ENCODE measurements at regions not wholly inside any gene's neighbourhood (a gene's known extent, or its start where the extent isn't known, plus 50 kb on each side); places are given as distances from the start of the nearest gene placed in this dataset.

GRCh38 chr2:208545403-208546042 is 138.9 kb downstream of the PTH2R start:
- DNase-seq: no peak

- DNase-seq: no peak
These were observed 139.5 kb downstream of the PTH2R start for GRCh38 chr2:208546107-208546506.

- DNase-seq: no peak
These were observed 140.5 kb downstream of the PTH2R start for GRCh38 chr2:208546860-208547650.

GRCh38 chr2:208548700-208549099 is 142.1 kb downstream of the PTH2R start:
- DNase-seq: no peak

GRCh38 chr2:208549546-208550158 is 143.1 kb downstream of the PTH2R start:
- no peak for DNase-seq

- no peak for DNase-seq
These were observed 146.4 kb downstream of the PTH2R start for GRCh38 chr2:208552943-208553342.

- no peak for DNase-seq
These were observed 150.4 kb downstream of the PTH2R start for GRCh38 chr2:208556983-208557484.

- DNase-seq: no peak
These were observed 159.3 kb downstream of the PTH2R start for GRCh38 chr2:208565690-208566416.

- DNase-seq: no peak
These were observed 161.6 kb downstream of the PTH2R start for GRCh38 chr2:208568203-208568602.

- DNase-seq: no peak
These were observed 163.5 kb downstream of the PTH2R start for GRCh38 chr2:208570066-208570465.

- DNase-seq: no peak
These were observed 164.5 kb downstream of the PTH2R start for GRCh38 chr2:208570851-208571763.

GRCh38 chr2:208571764-208572131 is 165.2 kb downstream of the PTH2R start:
- DNase-seq: no peak

GRCh38 chr2:208573569-208573968 is 167.0 kb downstream of the PTH2R start:
- DNase-seq: no peak

- no peak for DNase-seq
These were observed 173.1 kb downstream of the PTH2R start for GRCh38 chr2:208579678-208580077.

- DNase-seq: no peak
These were observed 177.9 kb downstream of the PTH2R start for GRCh38 chr2:208584378-208584985.

- no peak for DNase-seq
These were observed 179.9 kb downstream of the PTH2R start for GRCh38 chr2:208586516-208586915.

- DNase-seq: no peak
These were observed 188.2 kb downstream of the PTH2R start for GRCh38 chr2:208594642-208595385.

GRCh38 chr2:208595386-208596275 is 189.0 kb downstream of the PTH2R start:
- DNase-seq: no peak

- no peak for DNase-seq
These were observed 201.1 kb downstream of the PTH2R start for GRCh38 chr2:208607694-208608093.
